ENCODE measurements at regions not wholly inside any gene's neighbourhood (a gene's known extent, or its start where the extent isn't known, plus 50 kb on each side); places are given as distances from the start of the nearest gene placed in this dataset.
A peak's percentile ranks its signal among the peaks of the same experiment; 100 is the strongest.
"Not testable (repeated sequence)": the region's sequence is repeated elsewhere in the genome, so short reads cannot be mapped to it uniquely, and the experiment has no call there.

- DNase-seq (peak in 1 of 2 donors; percentile 23), ATAC-seq (ENCODE audit: low FRiP score) (no peak)
- WGBS, 2 donors = 90% methylated on average over 10 of the region's 10 CpGs
- no peaks in the 10 kb centered on the region for H3K4me1 ChIP-seq (ENCODE audit: control insufficient read depth in 1 of 2, insufficient read depth in 2 of 2, low read length in 2 of 2)
- intact Hi-C loops (cut with DNase I) = no loop called here
- H3K27ac ChIP-seq (ENCODE audit: low read depth in 1 of 2, low read length in 2 of 2) = no peak overlapping the region
- H3K4me3 ChIP-seq (ENCODE audit: low read length in 2 of 2) = no peak overlapping the region
- no peaks in the 10 kb centered on the region for H3K9me3 ChIP-seq (ENCODE audit: control insufficient read depth, low read length)
- H3K36me3 ChIP-seq (ENCODE audit: control insufficient read depth in 1 of 2, insufficient read depth in 2 of 2, low read length in 1 of 2) = no peaks in the 10 kb centered on the region
- H3K27me3 ChIP-seq (ENCODE audit: control insufficient read depth in 1 of 2, insufficient read depth in 2 of 2, low read length in 1 of 2) = no peaks in the 10 kb centered on the region
Measured at GRCh38 chr16:65576631-65577030, 454.8 kb upstream of the CDH11 start.

- no peak overlapping the region for H3K4me3 ChIP-seq (ENCODE audit: low read length in 2 of 2)
- no peaks in the 10 kb centered on the region for H3K36me3 ChIP-seq (ENCODE audit: control insufficient read depth in 1 of 2, insufficient read depth in 2 of 2, low read length in 1 of 2)
- H3K27ac ChIP-seq (ENCODE audit: low read depth in 1 of 2, low read length in 2 of 2) = no peak overlapping the region
- intact Hi-C loops (cut with DNase I) = no loop called here
- H3K4me1 ChIP-seq (ENCODE audit: control insufficient read depth in 1 of 2, insufficient read depth in 2 of 2, low read length in 2 of 2) = no peaks in the 10 kb centered on the region
- H3K9me3 ChIP-seq (ENCODE audit: control insufficient read depth, low read length) = no peaks in the 10 kb centered on the region
- no peaks in the 10 kb centered on the region for H3K27me3 ChIP-seq (ENCODE audit: control insufficient read depth in 1 of 2, insufficient read depth in 2 of 2, low read length in 1 of 2)
- WGBS, 2 donors = 95 to 98% methylated on average over 11 of the region's 11 CpGs
- no peak for DNase-seq
- no peak for ATAC-seq (ENCODE audit: low FRiP score)
Measured at GRCh38 chr16:65576139-65576538, 454.3 kb upstream of the CDH11 start.

GRCh38 chr16:65574326-65574966, 452.6 kb upstream of the CDH11 start:
- intact Hi-C loops (cut with DNase I) = no loop called here
- no peaks in the 10 kb centered on the region for H3K27me3 ChIP-seq (ENCODE audit: control insufficient read depth in 1 of 2, insufficient read depth in 2 of 2, low read length in 1 of 2)
- DNase-seq (no peak), ATAC-seq (ENCODE audit: low FRiP score) (no peak)
- no peaks in the 10 kb centered on the region for H3K4me1 ChIP-seq (ENCODE audit: control insufficient read depth in 1 of 2, insufficient read depth in 2 of 2, low read length in 2 of 2)
- H3K4me3 ChIP-seq (ENCODE audit: low read length in 2 of 2) = no peak overlapping the region
- no peak overlapping the region for H3K27ac ChIP-seq (ENCODE audit: low read depth in 1 of 2, low read length in 2 of 2)
- H3K9me3 ChIP-seq (ENCODE audit: control insufficient read depth, low read length) = no peaks in the 10 kb centered on the region
- H3K36me3 ChIP-seq (ENCODE audit: control insufficient read depth in 1 of 2, insufficient read depth in 2 of 2, low read length in 1 of 2) = no peaks in the 10 kb centered on the region
- WGBS, 2 donors = 79 to 93% methylated on average over 13 of the region's 13 CpGs

- Histone ChIP-seq H3K4me3 (ENCODE audit: low read length in 2 of 2) (no peak overlapping the region), H3K36me3 (ENCODE audit: control insufficient read depth in 1 of 2, insufficient read depth in 2 of 2, low read length in 1 of 2) (no peaks in the 10 kb centered on the region), H3K27me3 (ENCODE audit: control insufficient read depth in 1 of 2, insufficient read depth in 2 of 2, low read length in 1 of 2) (no peaks in the 10 kb centered on the region), H3K27ac (ENCODE audit: low read depth in 1 of 2, low read length in 2 of 2) (no peak overlapping the region), H3K9me3 (ENCODE audit: control insufficient read depth, low read length) (no peaks in the 10 kb centered on the region), H3K4me1 (ENCODE audit: control insufficient read depth in 1 of 2, insufficient read depth in 2 of 2, low read length in 2 of 2) (no peaks in the 10 kb centered on the region)
- ATAC-seq (ENCODE audit: low FRiP score) (no peak), DNase-seq (no peak)
- intact Hi-C loops (cut with DNase I) = no loop called here
- 84 to 86% methylated on average over 1 of the region's 1 CpG for WGBS, 2 donors
Measured at GRCh38 chr16:65572156-65572555, 450.3 kb upstream of the CDH11 start.

GRCh38 chr16:65570261-65570660, 448.4 kb upstream of the CDH11 start:
- no peaks in the 10 kb centered on the region for H3K27me3 ChIP-seq (ENCODE audit: control insufficient read depth in 1 of 2, insufficient read depth in 2 of 2, low read length in 1 of 2)
- H3K9me3 ChIP-seq (ENCODE audit: control insufficient read depth, low read length) = no peaks in the 10 kb centered on the region
- H3K4me3 ChIP-seq (ENCODE audit: low read length in 2 of 2) = no peak overlapping the region
- DNase-seq (no peak), ATAC-seq (ENCODE audit: low FRiP score) (no peak)
- no peaks in the 10 kb centered on the region for H3K4me1 ChIP-seq (ENCODE audit: control insufficient read depth in 1 of 2, insufficient read depth in 2 of 2, low read length in 2 of 2)
- 70 to 80% methylated on average over 1 of the region's 1 CpG for WGBS, 2 donors
- intact Hi-C loops (cut with DNase I) = no loop called here
- H3K27ac ChIP-seq (ENCODE audit: low read depth in 1 of 2, low read length in 2 of 2) = no peak overlapping the region
- H3K36me3 ChIP-seq (ENCODE audit: control insufficient read depth in 1 of 2, insufficient read depth in 2 of 2, low read length in 1 of 2) = no peaks in the 10 kb centered on the region

- H3K9me3 ChIP-seq (ENCODE audit: control insufficient read depth, low read length) = peaks cover 2% of the 10 kb centered on the region
- ATAC-seq (ENCODE audit: low FRiP score) = no peak
- H3K27ac ChIP-seq (ENCODE audit: low read depth in 1 of 2, low read length in 2 of 2) = no peak overlapping the region
- H3K4me1 ChIP-seq (ENCODE audit: control insufficient read depth in 1 of 2, insufficient read depth in 2 of 2, low read length in 2 of 2) = no peaks in the 10 kb centered on the region
- no peak overlapping the region for H3K4me3 ChIP-seq (ENCODE audit: low read length in 2 of 2)
- H3K27me3 ChIP-seq (ENCODE audit: control insufficient read depth in 1 of 2, insufficient read depth in 2 of 2, low read length in 1 of 2) = no peaks in the 10 kb centered on the region
- intact Hi-C loops (cut with DNase I) = no loop called here
- WGBS, 2 donors = 93 to 96% methylated on average over 3 of the region's 3 CpGs
- DNase-seq = no peak
- H3K36me3 ChIP-seq (ENCODE audit: control insufficient read depth in 1 of 2, insufficient read depth in 2 of 2, low read length in 1 of 2) = no peaks in the 10 kb centered on the region
Measured at GRCh38 chr16:65559846-65560245, 438.0 kb upstream of the CDH11 start.

- H3K27ac ChIP-seq (ENCODE audit: low read depth in 1 of 2, low read length in 2 of 2); H3K9me3 ChIP-seq (ENCODE audit: control insufficient read depth, low read length); H3K27me3 ChIP-seq (ENCODE audit: control insufficient read depth in 1 of 2, insufficient read depth in 2 of 2, low read length in 1 of 2); DNase-seq; H3K4me1 ChIP-seq (ENCODE audit: control insufficient read depth in 1 of 2, insufficient read depth in 2 of 2, low read length in 2 of 2); ATAC-seq (ENCODE audit: low FRiP score); H3K4me3 ChIP-seq (ENCODE audit: low read length in 2 of 2); H3K36me3 ChIP-seq (ENCODE audit: control insufficient read depth in 1 of 2, insufficient read depth in 2 of 2, low read length in 1 of 2); intact Hi-C loops (cut with DNase I): not testable (repeated sequence)
- 0 to 1% methylated on average over 1 of the region's 1 CpG for WGBS, 2 donors
Measured at GRCh38 chr16:65549689-65550088, 427.8 kb upstream of the CDH11 start.

- Histone ChIP-seq H3K4me3 (ENCODE audit: low read length in 2 of 2) (no peak overlapping the region), H3K27ac (ENCODE audit: low read depth in 1 of 2, low read length in 2 of 2) (no peak overlapping the region), H3K27me3 (ENCODE audit: control insufficient read depth in 1 of 2, insufficient read depth in 2 of 2, low read length in 1 of 2) (no peaks in the 10 kb centered on the region), H3K9me3 (ENCODE audit: control insufficient read depth, low read length) (no peaks in the 10 kb centered on the region), H3K4me1 (ENCODE audit: control insufficient read depth in 1 of 2, insufficient read depth in 2 of 2, low read length in 2 of 2) (no peaks in the 10 kb centered on the region), H3K36me3 (ENCODE audit: control insufficient read depth in 1 of 2, insufficient read depth in 2 of 2, low read length in 1 of 2) (no peaks in the 10 kb centered on the region)
- intact Hi-C loops (cut with DNase I) = no loop called here
- no peak for DNase-seq
- WGBS, 2 donors = 73 to 81% methylated on average over 2 of the region's 2 CpGs
- no peak for ATAC-seq (ENCODE audit: low FRiP score)
Measured at GRCh38 chr16:65548470-65548869, 426.6 kb upstream of the CDH11 start.

GRCh38 chr16:65547772-65548446, 426.0 kb upstream of the CDH11 start:
- H3K27me3 ChIP-seq (ENCODE audit: control insufficient read depth in 1 of 2, insufficient read depth in 2 of 2, low read length in 1 of 2) = no peaks in the 10 kb centered on the region
- intact Hi-C loops (cut with DNase I) = no loop called here
- H3K9me3 ChIP-seq (ENCODE audit: control insufficient read depth, low read length) = no peaks in the 10 kb centered on the region
- no peak overlapping the region for H3K27ac ChIP-seq (ENCODE audit: low read depth in 1 of 2, low read length in 2 of 2)
- ATAC-seq (ENCODE audit: low FRiP score) = no peak
- no peak overlapping the region for H3K4me3 ChIP-seq (ENCODE audit: low read length in 2 of 2)
- WGBS, 2 donors = 21 to 23% methylated on average over 7 of the region's 7 CpGs
- no peaks in the 10 kb centered on the region for H3K36me3 ChIP-seq (ENCODE audit: control insufficient read depth in 1 of 2, insufficient read depth in 2 of 2, low read length in 1 of 2)
- no peaks in the 10 kb centered on the region for H3K4me1 ChIP-seq (ENCODE audit: control insufficient read depth in 1 of 2, insufficient read depth in 2 of 2, low read length in 2 of 2)
- DNase-seq = no peak
